ENCODE measurements at regions not wholly inside any gene's neighbourhood (a gene's known extent, or its start where the extent isn't known, plus 50 kb on each side); places are given as distances from the start of the nearest gene placed in this dataset.

GRCh38 chr2:198659096-198659870 lies 798.5 kb downstream of the SATB2 start:
- no peak for TF ChIP-seq CTCF (conservative IDR thresholded peaks at IDR 0.05; ENCODE audit: control insufficient read depth, insufficient read depth, low read depth, low read length)
- DNase-seq (ENCODE audit: low read depth) = no peak
- H3K4me3 ChIP-seq (ENCODE audit: control insufficient read depth, low read depth, low read length) = no peak overlapping the region

- H3K4me3 ChIP-seq (ENCODE audit: control insufficient read depth, low read depth, low read length) = no peak overlapping the region
- TF ChIP-seq CTCF (conservative IDR thresholded peaks at IDR 0.05; ENCODE audit: control insufficient read depth, insufficient read depth, low read depth, low read length) = peak; percentile 53
- DNase-seq (ENCODE audit: low read depth) = peak; percentile 17
Observed at GRCh38 chr2:198657512-198658121, 800.1 kb downstream of the SATB2 start.

GRCh38 chr2:198656869-198657268 lies 800.9 kb downstream of the SATB2 start:
- no peak for TF ChIP-seq CTCF (conservative IDR thresholded peaks at IDR 0.05; ENCODE audit: control insufficient read depth, insufficient read depth, low read depth, low read length)
- no peak overlapping the region for H3K4me3 ChIP-seq (ENCODE audit: control insufficient read depth, low read depth, low read length)
- no peak for DNase-seq (ENCODE audit: low read depth)

- DNase-seq (ENCODE audit: low read depth) = no peak
- H3K4me3 ChIP-seq (ENCODE audit: control insufficient read depth, low read depth, low read length) = no peak overlapping the region
- no peak for TF ChIP-seq CTCF (conservative IDR thresholded peaks at IDR 0.05; ENCODE audit: control insufficient read depth, insufficient read depth, low read depth, low read length)
Observed at GRCh38 chr2:198654646-198655045, 803.1 kb downstream of the SATB2 start.

GRCh38 chr2:198653311-198653710 lies 804.4 kb downstream of the SATB2 start:
- no peak overlapping the region for H3K4me3 ChIP-seq (ENCODE audit: control insufficient read depth, low read depth, low read length)
- TF ChIP-seq CTCF (conservative IDR thresholded peaks at IDR 0.05; ENCODE audit: control insufficient read depth, insufficient read depth, low read depth, low read length) = no peak
- no peak for DNase-seq (ENCODE audit: low read depth)

GRCh38 chr2:198652461-198652860 lies 805.3 kb downstream of the SATB2 start:
- no peak for DNase-seq (ENCODE audit: low read depth)
- no peak overlapping the region for H3K4me3 ChIP-seq (ENCODE audit: control insufficient read depth, low read depth, low read length)
- TF ChIP-seq CTCF (conservative IDR thresholded peaks at IDR 0.05; ENCODE audit: control insufficient read depth, insufficient read depth, low read depth, low read length) = no peak

Measured in fibroblast of mammary gland (primary cell).